WTC11 (cell line): ENCODE measurements at regions not wholly inside any gene's neighbourhood (a gene's known extent, or its start where the extent isn't known, plus 50 kb on each side); places are given as distances from the start of the nearest gene placed in this dataset.

Source experiments
- ATAC-seq: fragments of 200-7000 bp; cut with Tn5 transposase; 2 replicates; pipeline ENCODE4 v1.10.0; 2021; ENCODE audit warnings: mild to moderate bottlenecking, moderate library complexity
- CTCF ChIA-PET: fragments of 300-600 bp; sonication (Branson Sonifier 250); formaldehyde crosslinking; loops from one replicate; lab custom pipeline; 2021; ENCODE audit warnings: antibody characterized with exemption; lab: Charles Lee
- POLR2A ChIA-PET: fragments of 350-600 bp; sonication (Branson Sonifier 250); formaldehyde crosslinking; loops from one replicate; lab custom pipeline; 2021; ENCODE audit warnings: antibody characterized with exemption; lab: Charles Lee
- DNase-seq: peaks from one replicate; pipeline ENCODE4 v3.0.0; 2021; ENCODE audit warnings: low spot score
- H3K27ac Mint-ChIP-seq: 2 replicates; pipeline ENCODE4 v1.8.0; 2021; ENCODE audit warnings: mixed read lengths
- H3K27me3 Mint-ChIP-seq: 2 replicates; pipeline ENCODE4 v1.8.0; 2021; ENCODE audit warnings: low read depth, mild to moderate bottlenecking, moderate library complexity, mixed read lengths
- H3K36me3 Mint-ChIP-seq: 2 replicates; pipeline ENCODE4 v1.8.0; 2021; ENCODE audit warnings: mixed read lengths
- H3K4me1 Mint-ChIP-seq: 2 replicates; pipeline ENCODE4 v1.8.0; 2022; ENCODE audit warnings: mixed read lengths
- H3K4me3 Mint-ChIP-seq: 2 replicates; pipeline ENCODE4 v1.8.0; 2021; ENCODE audit warnings: mild to moderate bottlenecking, moderate library complexity, mixed read lengths
- H3K9me3 Mint-ChIP-seq: 2 replicates; pipeline ENCODE4 v1.8.0; 2021; ENCODE audit warnings: mixed read lengths
- ATF2 ChIP-seq: sonication (generic); formaldehyde crosslinking; IDR thresholded peaks from 2 replicates; pipeline ENCODE4 v1.8.1; 2022; ENCODE audit warnings: low read depth, missing genetic modification reagents, borderline replicate concordance
- CDX4 ChIP-seq: fragments of 250-450 bp; sonication (Bioruptor Pico); IDR thresholded peaks from 2 replicates; pipeline ENCODE4 v1.9.0; 2021; ENCODE audit warnings: moderate library complexity, mild to moderate bottlenecking, inconsistent platforms, borderline replicate concordance
- ELF4 ChIP-seq: sonication (generic); formaldehyde crosslinking; IDR thresholded peaks from 2 replicates; pipeline ENCODE4 v1.8.1; 2022; ENCODE audit warnings: low read depth, mild to moderate bottlenecking, moderate library complexity, missing genetic modification reagents
- FOXP1 ChIP-seq: sonication (generic); formaldehyde crosslinking; IDR thresholded peaks from 2 replicates; pipeline ENCODE4 v1.8.0; 2022; ENCODE audit warnings: missing genetic modification reagents, mild to moderate bottlenecking, moderate library complexity, borderline replicate concordance
- GTF2I ChIP-seq: fragments of 250-450 bp; sonication (Bioruptor Pico); conservative IDR thresholded peaks from 2 replicates; pipeline ENCODE4 v1.4.0; 2021; ENCODE audit warnings: mild to moderate bottlenecking
- HMGXB4 ChIP-seq: sonication (generic); formaldehyde crosslinking; IDR thresholded peaks from 2 replicates; pipeline ENCODE4 v1.8.1; 2023; ENCODE audit warnings: mild to moderate bottlenecking, moderate library complexity, missing genetic modification reagents
- JAZF1 ChIP-seq: fragments of 250-450 bp; sonication (Bioruptor Pico); IDR thresholded peaks from 2 replicates; pipeline ENCODE4 v1.9.0; 2021; ENCODE audit warnings: moderate library complexity, mild to moderate bottlenecking, inconsistent platforms
- NFATC4 ChIP-seq: fragments of 250-450 bp; sonication (Bioruptor Pico); IDR thresholded peaks from 2 replicates; pipeline ENCODE4 v1.9.0; 2021; ENCODE audit warnings: mild to moderate bottlenecking
- NFE2L1 ChIP-seq: sonication (generic); formaldehyde crosslinking; IDR thresholded peaks from 2 replicates; pipeline ENCODE4 v1.8.1; 2023; ENCODE audit warnings: missing genetic modification reagents
- NR1H2 ChIP-seq: sonication (generic); formaldehyde crosslinking; IDR thresholded peaks from 2 replicates; pipeline ENCODE4 v1.9.0; 2021; ENCODE audit warnings: mild to moderate bottlenecking, moderate library complexity, missing genetic modification reagents
- SMAD3 ChIP-seq: sonication (generic); formaldehyde crosslinking; IDR thresholded peaks from 2 replicates; pipeline ENCODE4 v1.8.0; 2022; ENCODE audit warnings: missing genetic modification reagents, mild to moderate bottlenecking, borderline replicate concordance
- SOX15 ChIP-seq: fragments of 250-450 bp; sonication (Bioruptor Pico); IDR thresholded peaks from 2 replicates; pipeline ENCODE4 v1.9.0; 2021; ENCODE audit warnings: mild to moderate bottlenecking
- TCF7 ChIP-seq: sonication (generic); formaldehyde crosslinking; IDR thresholded peaks from 2 replicates; pipeline ENCODE4 v1.8.0; 2022; ENCODE audit warnings: mild to moderate bottlenecking, low read depth, missing genetic modification reagents, moderate library complexity
- TEAD4 ChIP-seq: sonication (generic); formaldehyde crosslinking; IDR thresholded peaks from 2 replicates; pipeline ENCODE4 v1.8.0; 2022; ENCODE audit warnings: mild to moderate bottlenecking, missing genetic modification reagents
- ZNF281 ChIP-seq: sonication (generic); formaldehyde crosslinking; IDR thresholded peaks from 2 replicates; pipeline ENCODE4 v1.8.0; 2023; ENCODE audit warnings: mild to moderate bottlenecking, missing genetic modification reagents
- ZNF396 ChIP-seq: fragments of 250-450 bp; sonication (Bioruptor Pico); IDR thresholded peaks from 2 replicates; pipeline ENCODE4 v1.8.0; 2021; ENCODE audit warnings: mild to moderate bottlenecking, moderate library complexity, borderline replicate concordance
- ZSCAN18 ChIP-seq: fragments of 250-450 bp; sonication (Bioruptor Pico); IDR thresholded peaks from 2 replicates; pipeline ENCODE4 v2.1.2; 2022; ENCODE audit warnings: mild to moderate bottlenecking, moderate library complexity

- POLR2A ChIA-PET = interaction anchor here (0.6 kb wide), 1 partner anchor 222 kb away, joined by 3 read pairs; no protein-coding TSS in a partner anchor
Measured at GRCh38 chr2:239583879-239584859, 183.3 kb upstream of the HDAC4 start.

More at GRCh38 chr2:239583879-239584859, 183.3 kb upstream of the HDAC4 start:
- Mint-ChIP-seq H3K4me1 (peaks cover 15% of the 10 kb centered on the region), H3K36me3 (no peaks in the 10 kb centered on the region), H3K27ac (no peak overlapping the region), H3K27me3 (no peaks in the 10 kb centered on the region), H3K9me3 (no peaks in the 10 kb centered on the region), H3K4me3 (no peak overlapping the region)
- no peak for DNase-seq
- TF ChIP-seq CDX4 (no peak), NFATC4 (CRISPR knock-in tag) (no peak), TCF7 (CRISPR knock-in tag) (no peak), HMGXB4 (CRISPR knock-in tag) (no peak), SOX15 (CRISPR knock-in tag) (no peak), ZNF281 (CRISPR knock-in tag) (no peak), NFE2L1 (CRISPR knock-in tag) (no peak), ELF4 (CRISPR knock-in tag) (no peak), ZSCAN18 (CRISPR knock-in tag) (no peak), GTF2I (CRISPR knock-in tag) (no peak), FOXP1 (CRISPR knock-in tag) (no peak), TEAD4 (CRISPR knock-in tag) (no peak), JAZF1 (CRISPR knock-in tag) (no peak), SMAD3 (CRISPR knock-in tag) (no peak), NR1H2 (CRISPR knock-in tag) (no peak), ZNF396 (no peak), ATF2 (CRISPR knock-in tag) (no peak)
- CTCF ChIA-PET = no interaction called here
- no peak for ATAC-seq
